Astrocyte of the cerebellum (primary cell): ENCODE measurements at regions not wholly inside any gene's neighbourhood (a gene's known extent, or its start where the extent isn't known, plus 50 kb on each side); places are given as distances from the start of the nearest gene placed in this dataset.

ENCODE experiments used
- DNase-seq: peaks from one replicate; pipeline ENCODE4 v3.0.0-alpha.2; 2011; ENCODE audit warnings: low read depth
- H3K4me3 ChIP-seq: 2 replicates; pipeline ENCODE4 v1.5.1; 2011; ENCODE audit warnings: mild to moderate bottlenecking, low read depth, low read length, moderate library complexity
- in situ Hi-C: cut with HindIII; loops from 2 replicates; pipeline ENCODE4 v1.10.0; 2017; ENCODE audit warnings: low sequenced_read_pairs
- TF ChIP-seq, protein P1 (sequence below): IDR thresholded peaks from 2 replicates; pipeline ENCODE4 v1.5.1; 2012; ENCODE audit warnings: low read length, low read depth, moderate library complexity, mild to moderate bottlenecking; ENCODE audit errors: missing control alignments

DNA sequence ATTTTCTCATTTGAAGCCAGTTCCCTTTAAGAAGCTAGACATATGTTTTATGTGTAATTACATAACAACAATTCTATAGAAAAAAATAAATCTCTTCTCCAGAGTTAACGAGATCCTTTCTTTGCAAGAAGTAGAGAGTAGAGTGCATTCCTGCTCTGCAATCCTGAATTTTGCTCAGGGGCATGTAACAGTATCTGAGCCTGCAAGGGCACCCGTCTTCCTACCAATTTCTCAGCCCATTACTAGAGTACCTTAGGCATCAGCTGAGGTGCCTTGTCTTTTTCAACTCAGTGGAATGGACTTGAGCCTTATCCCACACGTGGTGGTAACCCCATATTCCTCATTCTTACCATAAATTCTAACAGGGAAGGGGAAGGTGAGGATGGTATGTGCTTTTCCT lies 205.9 kb downstream of the IKZF2 start:
- in situ Hi-C loops, result no loop called here
- no peak overlapping the region for H3K4me3 ChIP-seq
- DNase-seq, result no peak
- TF ChIP-seq, protein P1, sequence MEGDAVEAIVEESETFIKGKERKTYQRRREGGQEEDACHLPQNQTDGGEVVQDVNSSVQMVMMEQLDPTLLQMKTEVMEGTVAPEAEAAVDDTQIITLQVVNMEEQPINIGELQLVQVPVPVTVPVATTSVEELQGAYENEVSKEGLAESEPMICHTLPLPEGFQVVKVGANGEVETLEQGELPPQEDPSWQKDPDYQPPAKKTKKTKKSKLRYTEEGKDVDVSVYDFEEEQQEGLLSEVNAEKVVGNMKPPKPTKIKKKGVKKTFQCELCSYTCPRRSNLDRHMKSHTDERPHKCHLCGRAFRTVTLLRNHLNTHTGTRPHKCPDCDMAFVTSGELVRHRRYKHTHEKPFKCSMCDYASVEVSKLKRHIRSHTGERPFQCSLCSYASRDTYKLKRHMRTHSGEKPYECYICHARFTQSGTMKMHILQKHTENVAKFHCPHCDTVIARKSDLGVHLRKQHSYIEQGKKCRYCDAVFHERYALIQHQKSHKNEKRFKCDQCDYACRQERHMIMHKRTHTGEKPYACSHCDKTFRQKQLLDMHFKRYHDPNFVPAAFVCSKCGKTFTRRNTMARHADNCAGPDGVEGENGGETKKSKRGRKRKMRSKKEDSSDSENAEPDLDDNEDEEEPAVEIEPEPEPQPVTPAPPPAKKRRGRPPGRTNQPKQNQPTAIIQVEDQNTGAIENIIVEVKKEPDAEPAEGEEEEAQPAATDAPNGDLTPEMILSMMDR, result no peak

DNA sequence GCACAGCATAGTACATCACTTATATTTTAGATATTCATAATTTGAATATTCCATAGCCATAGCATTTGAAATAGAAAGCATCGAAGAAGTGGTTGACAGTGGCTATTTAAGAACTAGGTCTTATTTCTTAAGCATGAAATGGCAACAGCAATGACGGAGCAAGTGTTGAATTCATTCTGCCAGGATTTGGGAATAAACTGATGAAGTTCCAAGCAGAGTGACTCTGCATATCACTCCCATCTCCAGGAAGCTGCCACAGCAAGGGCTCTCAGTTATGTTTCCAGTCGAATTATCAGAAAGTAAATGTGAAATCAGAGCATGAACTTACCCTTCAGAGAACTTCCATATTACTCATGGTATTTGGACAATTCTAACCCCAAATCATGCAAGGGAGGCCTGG lies 208.1 kb downstream of the IKZF2 start:
- TF ChIP-seq, protein P1, result no peak
- no peak overlapping the region for H3K4me3 ChIP-seq
- no peak for DNase-seq
- in situ Hi-C loops, result no loop called here

DNA sequence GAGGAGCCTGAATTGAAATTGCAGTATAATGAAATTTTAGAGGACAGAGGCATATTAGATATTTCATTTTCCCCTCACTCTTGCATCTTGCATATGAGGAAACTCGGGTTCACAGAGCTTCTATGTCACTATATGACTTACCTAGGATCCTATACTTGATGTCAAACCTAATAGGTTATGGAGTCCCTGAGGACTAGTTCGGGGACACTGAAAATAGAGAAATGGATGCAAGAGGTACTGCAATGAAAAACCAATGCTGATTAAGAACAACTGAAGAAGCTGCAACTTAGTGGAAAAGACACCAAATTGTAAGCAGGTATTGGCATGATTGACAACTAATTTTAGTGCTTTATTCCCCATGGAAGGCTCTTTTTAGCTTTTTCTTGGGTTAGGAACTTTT lies 210.1 kb downstream of the IKZF2 start:
- DNase-seq, result no peak
- in situ Hi-C loops, result no loop called here
- TF ChIP-seq, protein P1, result no peak
- no peak overlapping the region for H3K4me3 ChIP-seq

DNA sequence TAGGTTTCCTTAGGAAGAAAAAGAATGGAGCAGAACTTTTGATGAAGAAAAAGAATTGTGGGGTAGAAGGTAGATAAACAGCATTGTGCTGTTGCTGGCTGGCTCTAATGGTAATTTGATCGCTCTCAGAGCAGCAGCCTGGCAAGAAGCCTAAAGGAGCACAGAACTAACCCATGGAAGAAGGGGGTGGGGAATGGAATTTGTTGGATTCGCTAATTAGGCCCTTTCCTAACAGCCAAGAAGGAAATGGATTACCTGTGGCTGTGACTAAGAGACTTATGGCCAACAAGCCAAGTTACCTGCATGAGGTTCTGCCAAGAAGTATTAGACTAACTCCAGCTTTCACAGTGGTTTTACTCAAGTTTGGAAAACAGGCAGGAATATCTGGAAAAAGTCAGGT lies 210.6 kb downstream of the IKZF2 start:
- peak; percentile 62 for DNase-seq
- no peak overlapping the region for H3K4me3 ChIP-seq
- in situ Hi-C loops, result no loop called here
- TF ChIP-seq, protein P1, result no peak

DNA sequence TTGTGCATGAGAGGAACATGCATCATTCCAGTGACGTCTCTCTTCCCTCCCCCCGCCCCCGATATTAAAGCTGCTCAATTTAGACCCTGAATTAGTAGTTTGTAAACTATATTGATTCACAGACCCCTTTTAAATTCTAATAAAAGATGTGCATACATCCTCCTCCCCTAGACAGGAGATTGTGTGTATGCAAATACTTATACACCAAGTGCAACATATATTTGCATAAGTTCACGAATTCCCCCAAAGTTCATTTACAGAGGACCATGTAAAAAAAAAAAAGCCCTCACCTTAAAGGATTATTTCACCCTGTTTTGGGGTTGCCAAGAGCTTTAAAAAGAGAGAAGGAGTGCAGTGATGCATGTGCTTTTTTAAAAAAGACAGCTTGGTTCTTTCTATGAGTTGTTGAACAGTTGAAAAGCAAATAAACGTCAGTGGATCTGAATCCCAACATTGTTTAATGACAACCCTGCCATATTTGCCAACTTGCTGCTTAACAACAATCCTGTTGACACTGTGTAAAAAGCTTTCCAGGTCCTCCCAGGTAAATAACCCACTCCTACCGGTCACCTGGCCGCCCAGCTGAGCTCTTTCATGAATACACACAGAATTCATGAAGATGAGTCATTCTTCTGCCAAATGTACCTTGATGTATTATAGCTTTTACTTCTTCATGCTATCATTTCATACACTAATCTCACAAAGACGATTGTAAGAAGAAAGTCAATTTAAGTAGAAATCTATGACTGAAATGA lies 211.5 kb downstream of the IKZF2 start:
- DNase-seq, result no peak
- no peak overlapping the region for H3K4me3 ChIP-seq
- in situ Hi-C loops, result no loop called here
- TF ChIP-seq, protein P1, result no peak

DNA sequence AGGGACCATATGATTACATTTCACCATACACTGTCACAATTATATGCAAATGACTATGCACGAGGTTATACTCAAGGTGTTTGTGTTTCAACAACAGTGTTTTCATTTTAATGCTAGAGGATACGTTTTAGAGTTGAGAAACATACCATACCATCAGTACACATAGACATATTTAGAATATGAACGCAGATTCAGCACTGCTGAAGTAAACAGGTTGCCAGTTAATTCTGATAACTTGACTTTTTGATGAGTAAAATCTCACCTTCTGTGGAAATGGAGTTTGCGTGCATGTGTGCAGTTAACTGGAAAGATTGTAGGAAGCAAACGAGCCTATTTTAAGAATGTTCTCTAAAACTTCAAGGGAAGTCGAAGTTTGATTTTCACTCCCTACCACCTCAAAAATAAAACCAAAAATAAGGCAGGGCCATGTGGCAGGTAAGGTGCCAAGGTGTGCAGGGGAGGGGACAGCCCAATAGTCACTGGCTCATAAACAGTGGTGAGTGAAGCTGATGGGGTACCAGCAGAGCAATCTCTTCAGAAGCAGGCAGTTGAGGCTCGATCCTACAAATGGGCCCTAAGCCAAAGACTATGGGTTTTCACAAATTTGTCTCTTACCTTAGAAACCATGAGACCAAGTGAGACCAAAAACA lies 213.1 kb downstream of the IKZF2 start:
- no peak for DNase-seq
- TF ChIP-seq, protein P1, result no peak
- H3K4me3 ChIP-seq, result no peak overlapping the region
- in situ Hi-C loops, result no loop called here
